ENCODE measurements at regions not wholly inside any gene's neighbourhood (a gene's known extent, or its start where the extent isn't known, plus 50 kb on each side); places are given as distances from the start of the nearest gene placed in this dataset.

GRCh38 chr4:108477527-108478108 lies 142.8 kb upstream of the RPL34 start:
- Histone ChIP-seq H3K9ac (ENCODE audit: low read length) (no peak overlapping the region), H3F3A (ENCODE audit: insufficient read depth) (no peaks in the 10 kb centered on the region), H3K79me2 (ENCODE audit: insufficient read depth, low read length) (no peaks in the 10 kb centered on the region), H4K20me1 (ENCODE audit: low read depth, low read length) (no peaks in the 10 kb centered on the region), H3K27ac (ENCODE audit: low read depth, low read length) (no peak overlapping the region), H3K36me3 (ENCODE audit: low read length) (no peaks in the 10 kb centered on the region), H3K9me2 (replicated peaks; ENCODE audit: insufficient read depth, low read length) (no peaks in the 10 kb centered on the region), H3K4me3 (ENCODE audit: insufficient read depth, low read length, poor library complexity, severe bottlenecking) (no peak overlapping the region), H3K9me3 (ENCODE audit: insufficient read depth, low read length) (no peaks in the 10 kb centered on the region), H3K4me2 (ENCODE audit: low read depth, low read length, poor library complexity, severe bottlenecking) (no peak overlapping the region), H3K27me3 (ENCODE audit: low read length) (no peaks in the 10 kb centered on the region), H2AFZ (ENCODE audit: low read depth, low read length, severe bottlenecking) (no peak overlapping the region)
- TF ChIP-seq CTCF (IDR thresholded peaks at IDR 0.05; ENCODE audit: insufficient read depth, low read length, poor library complexity, severe bottlenecking) (no peak), EZH2phosphoT487 (conservative IDR thresholded peaks at IDR 0.05; ENCODE audit: low read length) (no peak)

GRCh38 chr4:108473163-108473720 lies 147.1 kb upstream of the RPL34 start:
- no peaks in the 10 kb centered on the region for H3K9me2 ChIP-seq (replicated peaks; ENCODE audit: insufficient read depth, low read length)
- no peaks in the 10 kb centered on the region for H3F3A ChIP-seq (ENCODE audit: insufficient read depth)
- no peak overlapping the region for H3K4me2 ChIP-seq (ENCODE audit: low read depth, low read length, poor library complexity, severe bottlenecking)
- no peaks in the 10 kb centered on the region for H3K36me3 ChIP-seq (ENCODE audit: low read length)
- H3K27me3 ChIP-seq (ENCODE audit: low read length): no peaks in the 10 kb centered on the region
- no peak overlapping the region for H3K9ac ChIP-seq (ENCODE audit: low read length)
- H4K20me1 ChIP-seq (ENCODE audit: low read depth, low read length): no peaks in the 10 kb centered on the region
- no peaks in the 10 kb centered on the region for H3K9me3 ChIP-seq (ENCODE audit: insufficient read depth, low read length)
- H2AFZ ChIP-seq (ENCODE audit: low read depth, low read length, severe bottlenecking): no peak overlapping the region
- no peak overlapping the region for H3K4me3 ChIP-seq (ENCODE audit: insufficient read depth, low read length, poor library complexity, severe bottlenecking)
- no peaks in the 10 kb centered on the region for H3K79me2 ChIP-seq (ENCODE audit: insufficient read depth, low read length)
- no peak for TF ChIP-seq CTCF (IDR thresholded peaks at IDR 0.05; ENCODE audit: insufficient read depth, low read length, poor library complexity, severe bottlenecking)
- TF ChIP-seq EZH2phosphoT487 (conservative IDR thresholded peaks at IDR 0.05; ENCODE audit: low read length): no peak
- H3K27ac ChIP-seq (ENCODE audit: low read depth, low read length): no peak overlapping the region

- Histone ChIP-seq H3K36me3 (ENCODE audit: low read length) (no peaks in the 10 kb centered on the region), H4K20me1 (ENCODE audit: low read depth, low read length) (no peaks in the 10 kb centered on the region), H2AFZ (ENCODE audit: low read depth, low read length, severe bottlenecking) (no peak overlapping the region), H3K9me3 (ENCODE audit: insufficient read depth, low read length) (no peaks in the 10 kb centered on the region), H3K27me3 (ENCODE audit: low read length) (no peaks in the 10 kb centered on the region), H3K79me2 (ENCODE audit: insufficient read depth, low read length) (no peaks in the 10 kb centered on the region), H3F3A (ENCODE audit: insufficient read depth) (no peaks in the 10 kb centered on the region), H3K4me2 (ENCODE audit: low read depth, low read length, poor library complexity, severe bottlenecking) (no peak overlapping the region), H3K9ac (ENCODE audit: low read length) (no peak overlapping the region), H3K9me2 (replicated peaks; ENCODE audit: insufficient read depth, low read length) (no peaks in the 10 kb centered on the region), H3K4me3 (ENCODE audit: insufficient read depth, low read length, poor library complexity, severe bottlenecking) (no peak overlapping the region), H3K27ac (ENCODE audit: low read depth, low read length) (no peak overlapping the region)
- TF ChIP-seq CTCF (IDR thresholded peaks at IDR 0.05; ENCODE audit: insufficient read depth, low read length, poor library complexity, severe bottlenecking): no peak
- TF ChIP-seq EZH2phosphoT487 (conservative IDR thresholded peaks at IDR 0.05; ENCODE audit: low read length): no peak
Measured at GRCh38 chr4:108466936-108467902, 153.2 kb upstream of the RPL34 start.

All from SU-DHL-6 (cell line).